K562 (cell line): ENCODE measurements at regions not wholly inside any gene's neighbourhood (a gene's known extent, or its start where the extent isn't known, plus 50 kb on each side); places are given as distances from the start of the nearest gene placed in this dataset.

ENCODE experiments used
- ATAC-seq: fragments of 200-7000 bp; cut with Tn5 transposase; 3 replicates; pipeline ENCODE4 v1.9.1; 2020; ENCODE audit warnings: moderate library complexity
- BruUV-seq: library from RNA; stranded (reverse); fragments of 400-500 nt; replicated peaks from 2 replicates; lab custom pipeline; 2021; lab: Mats Ljungman, UMichigan
- CTCF ChIA-PET: fragments of 300-600 bp; formaldehyde crosslinking; extraction: SDS; loops from one replicate; lab custom pipeline; 2021; ENCODE audit warnings: low intra/inter-chr PET ratio; lab: Yijun Ruan, JAX
- POLR2A ChIA-PET: fragments of 300-600, 350-650 bp; sonication (Branson Sonifier 250); formaldehyde crosslinking; extraction: SDS; loops from one replicate; lab custom pipeline; 2021; ENCODE audit warnings: antibody characterized with exemption, inconsistent platforms; lab: Yijun Ruan, JAX
- DNase-seq, 4 experiments: peaks; one replicate each; pipeline versions ENCODE4 v3.0.0 to v3.0.0-alpha.2; 2011 to 2018; ENCODE audit warnings: low spot score in 3 of 4, mixed read lengths in 3 of 4; ENCODE audit errors: extremely low read depth in 1 of 4
- FAIRE-seq: peaks from 2 replicates; lab custom pipeline; 2011; peaks lifted over from hg19 to GRCh38; lab: Jason Lieb, UNC
- H2AFZ ChIP-seq: 2 replicates; pipeline ENCODE4 v1.6.0; 2011; ENCODE audit warnings: low read depth, low read length, control low read depth, inconsistent platforms
- H3K27ac ChIP-seq: fragments of 200-600 bp; 3 replicates; pipeline ENCODE4 v1.8.0; 2011; ENCODE audit warnings: low read depth, mild to moderate bottlenecking, control low read depth, inconsistent platforms, low read length, moderate library complexity, mixed read lengths; ENCODE audit errors: extremely low read depth
- H3K27me3 ChIP-seq, 2 experiments: fragments of 300-600 bp in 1 of 2; 2 replicates in 1 of 2; 3 replicates in 1 of 2; pipeline versions ENCODE4 v1.6.0 to v1.8.0; 2011; ENCODE audit warnings: inconsistent platforms in 2 of 2, low read length in 2 of 2, mild to moderate bottlenecking in 1 of 2, mixed read lengths in 1 of 2, moderate library complexity in 1 of 2; ENCODE audit not compliant: control insufficient read depth in 2 of 2, insufficient read depth in 2 of 2
- H3K36me3 ChIP-seq: fragments of 300-600 bp; 3 replicates; pipeline ENCODE4 v1.8.0; 2011; ENCODE audit warnings: mild to moderate bottlenecking, low read length, inconsistent platforms; ENCODE audit not compliant: control insufficient read depth, insufficient read depth
- H3K4me1 ChIP-seq, 2 experiments: fragments of 200-600 bp in 1 of 2; replicated peaks in 1 of 2; 2 replicates in 1 of 2; 3 replicates in 1 of 2; pipeline versions ENCODE4 v1.5.1 to v1.8.0; 2011; ENCODE audit warnings: inconsistent platforms in 2 of 2, low read length in 2 of 2, mild to moderate bottlenecking in 1 of 2, mixed read lengths in 1 of 2, moderate library complexity in 1 of 2; ENCODE audit not compliant: control insufficient read depth in 2 of 2, insufficient read depth in 2 of 2
- H3K4me2 ChIP-seq: 2 replicates; pipeline ENCODE4 v1.6.1; 2011; ENCODE audit warnings: low read length, control low read depth, inconsistent platforms, mixed read lengths; ENCODE audit not compliant: insufficient read depth
- H3K4me3 ChIP-seq: fragments of 200-600 bp; sonication (generic), shearing (Covaris generic); 2 replicates; pipeline ENCODE4 v1.5.1; 2016; ENCODE audit warnings: control low read depth, inconsistent platforms
- H3K79me2 ChIP-seq: fragments of 200-600 bp; 3 replicates; pipeline ENCODE4 v1.8.0; 2011; ENCODE audit warnings: low read length, inconsistent platforms; ENCODE audit not compliant: control insufficient read depth, insufficient read depth
- H3K9ac ChIP-seq, 2 experiments: 2 replicates each; pipeline versions ENCODE4 v1.6.0 to v1.6.1; 2011; ENCODE audit warnings: low read depth in 2 of 2, low read length in 2 of 2, control low read depth in 1 of 2, inconsistent platforms in 1 of 2, mild to moderate bottlenecking in 1 of 2, mixed read lengths in 1 of 2; ENCODE audit not compliant: insufficient read depth in 1 of 2
- H3K9me1 ChIP-seq: one replicate; pipeline ENCODE4 v1.6.0; 2011; ENCODE audit warnings: inconsistent platforms, mild to moderate bottlenecking, low read length, moderate library complexity; ENCODE audit not compliant: control insufficient read depth, insufficient read depth
- H3K9me3 ChIP-seq: replicated peaks from 2 replicates; pipeline ENCODE4 v1.5.1; 2011; ENCODE audit warnings: low read depth, low read length, inconsistent platforms; ENCODE audit not compliant: control insufficient read depth, insufficient read depth
- H4K20me1 ChIP-seq: replicated peaks from 2 replicates; pipeline ENCODE4 v1.6.1; 2011; ENCODE audit warnings: low read length, inconsistent platforms, mixed read lengths; ENCODE audit not compliant: control insufficient read depth, insufficient read depth
- HDGF ChIP-seq: fragments of 450-650 bp; IDR thresholded peaks from 2 replicates; pipeline ENCODE4 v1.6.1; 2016
- NFE2 ChIP-seq: IDR thresholded peaks from 2 replicates; pipeline ENCODE4 v1.6.1; 2014; ENCODE audit warnings: antibody characterized with exemption, low read depth
- SMAD2 ChIP-seq: fragments of 150-350 bp; IDR thresholded peaks from 2 replicates; pipeline ENCODE4 v1.6.1; 2014; ENCODE audit warnings: low read depth, mild to moderate bottlenecking, low read length
- ZNF232 ChIP-seq: sonication (generic); formaldehyde crosslinking; IDR thresholded peaks from 2 replicates; pipeline ENCODE4 v1.8.0; 2022; ENCODE audit warnings: mild to moderate bottlenecking, missing genetic modification reagents
- WGBS: fragments of 100-300 bp; shearing (Covaris generic); methylation state at CpG from one replicate; pipeline ENCODE4 v1.1.6; 2016; ENCODE audit warnings: low coverage, mixed read lengths; ENCODE audit not compliant: insufficient coverage; ENCODE audit errors: missing lambda C conversion rate; 5-methylcytosine and 5-hydroxymethylcytosine counted together
- in situ Hi-C: fragments of 300-500 bp; cut with MboI; formaldehyde crosslinking; loops from 4 replicates; pipeline ENCODE4 v1.15.0; 2018; ENCODE audit warnings: inconsistent platforms, mixed read lengths
- intact Hi-C: fragments of 100-400 bp; cut with micrococcal nuclease; formaldehyde crosslinking; loops from 2 replicates; pipeline ENCODE4 v1.14.2; 2022
- TF ChIP-seq, protein P1 (sequence below): sonication (generic); formaldehyde crosslinking; IDR thresholded peaks from 2 replicates; pipeline ENCODE4 v1.8.0; 2022; ENCODE audit warnings: mild to moderate bottlenecking, missing genetic modification reagents
- TF ChIP-seq, protein P2 (sequence below), 2 experiments: fragments of 150-350 bp in 1 of 2; IDR thresholded peaks; 2 replicates each; pipeline ENCODE4 v1.6.1; 2012 to 2016; ENCODE audit warnings: low read depth in 2 of 2, low read length in 2 of 2, mild to moderate bottlenecking in 1 of 2, moderate library complexity in 1 of 2
- TF ChIP-seq, protein P3 (sequence below): sonication (generic); formaldehyde crosslinking; IDR thresholded peaks from 2 replicates; pipeline ENCODE4 v1.8.1; 2023; ENCODE audit warnings: mild to moderate bottlenecking, missing genetic modification reagents, moderate library complexity

DNA sequence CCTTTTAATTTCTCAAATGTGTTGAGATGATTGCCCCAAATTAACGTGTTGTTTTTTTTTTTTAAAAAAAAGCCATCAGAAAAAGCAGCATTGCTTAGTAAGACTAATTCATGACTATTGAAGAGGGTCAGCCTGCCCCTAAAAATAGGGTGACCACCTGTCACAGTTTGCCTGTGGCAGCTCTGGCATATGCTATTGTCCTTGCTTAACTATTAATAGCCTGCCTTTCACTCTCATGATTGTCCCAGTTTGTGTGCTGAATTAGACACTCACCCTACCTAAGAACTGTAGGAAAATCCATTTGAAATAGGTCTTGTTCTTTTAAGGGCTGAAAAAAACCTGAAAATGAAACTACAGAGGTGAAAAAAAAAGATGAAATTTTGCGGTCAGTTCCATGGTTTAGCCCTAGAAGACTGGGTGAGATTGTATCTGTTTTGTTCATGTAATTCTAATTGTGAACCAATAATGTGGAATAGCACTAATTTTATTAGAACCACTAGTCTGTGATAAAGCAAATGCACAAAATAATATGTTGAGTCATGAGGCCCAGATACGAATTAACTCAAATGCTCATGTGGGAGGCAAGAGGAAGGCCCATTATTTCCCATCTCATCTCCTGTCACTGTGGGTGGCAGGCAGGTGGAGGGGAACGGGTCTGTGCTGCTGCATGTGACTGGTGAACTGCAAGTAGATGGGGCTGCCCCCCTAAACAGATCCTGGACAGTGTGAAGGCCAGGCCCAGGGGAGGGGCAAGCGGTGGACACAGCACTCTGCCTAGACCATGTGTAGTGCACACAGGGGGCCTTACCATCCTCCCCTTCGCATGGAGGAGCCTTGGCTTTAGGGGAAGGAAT lies 265.4 kb upstream of the NFE2L3 start:
- BruUV-seq: no TSS peak
- Histone ChIP-seq H3K4me2 (no peak overlapping the region), H3K36me3 (no peaks in the 10 kb centered on the region), H3K27me3 (peaks cover 24 to 35% of the 10 kb centered on the region in 2 experiments), H3K9me1 (no peaks in the 10 kb centered on the region), H3K4me1 (no peaks in the 10 kb centered on the region; a peak in 1 of 5 replicates), H4K20me1 (no peaks in the 10 kb centered on the region), H3K27ac (no peak overlapping the region), H2AFZ (no peak overlapping the region), H3K4me3 (no peak overlapping the region), H3K9me3 (no peaks in the 10 kb centered on the region), H3K9ac (no peak overlapping the region), H3K79me2 (no peaks in the 10 kb centered on the region)
- POLR2A ChIA-PET: interaction anchor here (0.8 kb wide), 1 partner anchor 414 kb away, joined by 5 read pairs; no protein-coding TSS in a partner anchor
- TF ChIP-seq ZNF232: no peak
- TF ChIP-seq, protein P1, sequence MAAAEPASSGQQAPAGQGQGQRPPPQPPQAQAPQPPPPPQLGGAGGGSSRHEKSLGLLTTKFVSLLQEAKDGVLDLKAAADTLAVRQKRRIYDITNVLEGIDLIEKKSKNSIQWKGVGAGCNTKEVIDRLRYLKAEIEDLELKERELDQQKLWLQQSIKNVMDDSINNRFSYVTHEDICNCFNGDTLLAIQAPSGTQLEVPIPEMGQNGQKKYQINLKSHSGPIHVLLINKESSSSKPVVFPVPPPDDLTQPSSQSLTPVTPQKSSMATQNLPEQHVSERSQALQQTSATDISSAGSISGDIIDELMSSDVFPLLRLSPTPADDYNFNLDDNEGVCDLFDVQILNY (CRISPR knock-in tag): no peak
- TF ChIP-seq, protein P2, sequence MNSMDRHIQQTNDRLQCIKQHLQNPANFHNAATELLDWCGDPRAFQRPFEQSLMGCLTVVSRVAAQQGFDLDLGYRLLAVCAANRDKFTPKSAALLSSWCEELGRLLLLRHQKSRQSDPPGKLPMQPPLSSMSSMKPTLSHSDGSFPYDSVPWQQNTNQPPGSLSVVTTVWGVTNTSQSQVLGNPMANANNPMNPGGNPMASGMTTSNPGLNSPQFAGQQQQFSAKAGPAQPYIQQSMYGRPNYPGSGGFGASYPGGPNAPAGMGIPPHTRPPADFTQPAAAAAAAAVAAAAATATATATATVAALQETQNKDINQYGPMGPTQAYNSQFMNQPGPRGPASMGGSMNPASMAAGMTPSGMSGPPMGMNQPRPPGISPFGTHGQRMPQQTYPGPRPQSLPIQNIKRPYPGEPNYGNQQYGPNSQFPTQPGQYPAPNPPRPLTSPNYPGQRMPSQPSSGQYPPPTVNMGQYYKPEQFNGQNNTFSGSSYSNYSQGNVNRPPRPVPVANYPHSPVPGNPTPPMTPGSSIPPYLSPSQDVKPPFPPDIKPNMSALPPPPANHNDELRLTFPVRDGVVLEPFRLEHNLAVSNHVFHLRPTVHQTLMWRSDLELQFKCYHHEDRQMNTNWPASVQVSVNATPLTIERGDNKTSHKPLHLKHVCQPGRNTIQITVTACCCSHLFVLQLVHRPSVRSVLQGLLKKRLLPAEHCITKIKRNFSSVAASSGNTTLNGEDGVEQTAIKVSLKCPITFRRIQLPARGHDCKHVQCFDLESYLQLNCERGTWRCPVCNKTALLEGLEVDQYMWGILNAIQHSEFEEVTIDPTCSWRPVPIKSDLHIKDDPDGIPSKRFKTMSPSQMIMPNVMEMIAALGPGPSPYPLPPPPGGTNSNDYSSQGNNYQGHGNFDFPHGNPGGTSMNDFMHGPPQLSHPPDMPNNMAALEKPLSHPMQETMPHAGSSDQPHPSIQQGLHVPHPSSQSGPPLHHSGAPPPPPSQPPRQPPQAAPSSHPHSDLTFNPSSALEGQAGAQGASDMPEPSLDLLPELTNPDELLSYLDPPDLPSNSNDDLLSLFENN (IDR thresholded peaks at IDR 0.05; ENCODE audit: low read depth in 2 of 2, low read length in 2 of 2): no peak
- no peak for TF ChIP-seq SMAD2
- no peak for TF ChIP-seq HDGF
- 0 out of 2 replicates have a peak, but pooled peaks have one; percentile 10 for TF ChIP-seq NFE2
- TF ChIP-seq, protein P3, sequence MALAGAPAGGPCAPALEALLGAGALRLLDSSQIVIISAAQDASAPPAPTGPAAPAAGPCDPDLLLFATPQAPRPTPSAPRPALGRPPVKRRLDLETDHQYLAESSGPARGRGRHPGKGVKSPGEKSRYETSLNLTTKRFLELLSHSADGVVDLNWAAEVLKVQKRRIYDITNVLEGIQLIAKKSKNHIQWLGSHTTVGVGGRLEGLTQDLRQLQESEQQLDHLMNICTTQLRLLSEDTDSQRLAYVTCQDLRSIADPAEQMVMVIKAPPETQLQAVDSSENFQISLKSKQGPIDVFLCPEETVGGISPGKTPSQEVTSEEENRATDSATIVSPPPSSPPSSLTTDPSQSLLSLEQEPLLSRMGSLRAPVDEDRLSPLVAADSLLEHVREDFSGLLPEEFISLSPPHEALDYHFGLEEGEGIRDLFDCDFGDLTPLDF (CRISPR knock-in tag): no peak
- ATAC-seq (peak; percentile 25; the same call in 1 of the 3 replicates), FAIRE-seq (no peak), DNase-seq (no peak)
- intact Hi-C loops: no loop called here
- 6% methylated on average over 6 of the region's 6 CpGs for WGBS
- CTCF ChIA-PET: no interaction called here
- in situ Hi-C loops: loop anchor here (25.0 kb wide), 2 partner anchors 626 to 1276 kb away; partner anchors contain the start of genes HOXA10, HOXA3, HOXA7 and HOXA9
